Hepatocyte (in vitro differentiated cells): ENCODE measurements at regions not wholly inside any gene's neighbourhood (a gene's known extent, or its start where the extent isn't known, plus 50 kb on each side); places are given as distances from the start of the nearest gene placed in this dataset. TPM values are rescaled to one million over a fixed set of nuclear protein-coding genes. Genes with fewer than 3 reads are reported as not detected.

Source experiments
- DNase-seq: peaks from one replicate; pipeline ENCODE4 v3.0.0-alpha.2; 2016; ENCODE audit warnings: low spot score
- H2AFZ ChIP-seq: fragments of 200-600 bp; sonication (generic); 2 replicates; pipeline ENCODE4 v1.6.0; 2016; ENCODE audit warnings: antibody characterized with exemption, mild to moderate bottlenecking
- H3K27ac ChIP-seq: fragments of 200-600 bp; sonication (generic); 2 replicates; pipeline ENCODE4 v1.5.1; 2016; ENCODE audit warnings: mild to moderate bottlenecking
- H3K27me3 ChIP-seq: fragments of 200-600 bp; sonication (generic); 2 replicates; pipeline ENCODE4 v1.6.1; 2016
- H3K36me3 ChIP-seq: fragments of 200-600 bp; sonication (generic); replicated peaks from 2 replicates; pipeline ENCODE4 v1.5.1; 2016; ENCODE audit warnings: low read depth; ENCODE audit not compliant: insufficient read depth
- H3K4me1 ChIP-seq: fragments of 200-600 bp; sonication (generic); 2 replicates; pipeline ENCODE4 v1.5.1; 2016; ENCODE audit warnings: mild to moderate bottlenecking, moderate library complexity; ENCODE audit not compliant: insufficient read depth
- H3K4me2 ChIP-seq: fragments of 200-600 bp; sonication (generic); 2 replicates; pipeline ENCODE4 v1.6.0; 2016
- H3K4me3 ChIP-seq: fragments of 200-600 bp; sonication (generic); 2 replicates; pipeline ENCODE4 v1.5.1; 2016; ENCODE audit warnings: mild to moderate bottlenecking
- H3K79me2 ChIP-seq: fragments of 200-600 bp; sonication (generic); 2 replicates; pipeline ENCODE4 v1.6.0; 2017; ENCODE audit warnings: mild to moderate bottlenecking
- H3K9me2 ChIP-seq: fragments of 200-600 bp; sonication (generic); replicated peaks from 2 replicates; pipeline ENCODE4 v1.6.0; 2017; ENCODE audit warnings: mild to moderate bottlenecking; ENCODE audit not compliant: insufficient read depth
- H3K9me3 ChIP-seq: fragments of 200-600 bp; sonication (generic); 2 replicates; pipeline ENCODE4 v1.5.1; 2016; ENCODE audit warnings: low read depth, mild to moderate bottlenecking
- H4K20me1 ChIP-seq: fragments of 200-600 bp; sonication (generic); 2 replicates; pipeline ENCODE4 v1.6.0; 2016; ENCODE audit warnings: mild to moderate bottlenecking; ENCODE audit not compliant: insufficient read depth, poor library complexity, severe bottlenecking
- CTCF ChIP-seq: fragments of 200-600 bp; sonication (generic); IDR thresholded peaks from 2 replicates; pipeline ENCODE4 v1.5.1; 2016; ENCODE audit warnings: antibody characterized with exemption, mild to moderate bottlenecking; ENCODE audit not compliant: poor library complexity
- EZH2 ChIP-seq: fragments of 200-600 bp; sonication (generic); IDR thresholded peaks from 2 replicates; pipeline ENCODE4 v1.6.1; 2016; ENCODE audit warnings: antibody characterized with exemption, mild to moderate bottlenecking, borderline replicate concordance
- EZH2phosphoT487 ChIP-seq: fragments of 200-600 bp; sonication (generic); IDR thresholded peaks from one replicate; pipeline ENCODE4 v1.6.1; 2018; ENCODE audit warnings: antibody characterized with exemption, mild to moderate bottlenecking, low read depth, moderate library complexity; ENCODE audit not compliant: unreplicated experiment, severe bottlenecking
- WGBS: methylation state at CpG from one replicate; pipeline ENCODE4 v1.1.6; 2016; ENCODE audit warnings: low lambda C conversion rate; ENCODE audit errors: missing lambda C conversion rate; 5-methylcytosine and 5-hydroxymethylcytosine counted together
- small RNA-seq: library from RNA; depleted of rRNA; stranded (forward); fragments of <200 nt; gene quantifications from one replicate; pipeline ENCODE3, GENCODE V24; 2014

GRCh38 chr4:22019676-22020075 is 71.1 kb upstream of the KCNIP4 start:
- 86% methylated on average over 4 of the region's 4 CpGs for WGBS
- Histone ChIP-seq H3K4me2 (no peak overlapping the region), H3K36me3 (no peaks in the 10 kb centered on the region), H3K4me1 (no peaks in the 10 kb centered on the region), H3K27ac (no peak overlapping the region), H3K9me3 (no peaks in the 10 kb centered on the region), H3K4me3 (no peak overlapping the region), H3K9me2 (no peaks in the 10 kb centered on the region), H4K20me1 (no peaks in the 10 kb centered on the region), H3K79me2 (no peaks in the 10 kb centered on the region), H2AFZ (no peak overlapping the region), H3K27me3 (no peaks in the 10 kb centered on the region)
- no peak for TF ChIP-seq EZH2
- no peak for TF ChIP-seq EZH2phosphoT487
- TF ChIP-seq CTCF, result no peak
- DNase-seq, result no peak

GRCh38 chr4:22014222-22014741 is 65.7 kb upstream of the KCNIP4 start:
- TF ChIP-seq EZH2phosphoT487, result no peak
- no peak for TF ChIP-seq CTCF
- TF ChIP-seq EZH2, result no peak
- no peak for DNase-seq
- Histone ChIP-seq H2AFZ (no peak overlapping the region), H3K4me3 (no peak overlapping the region), H3K4me1 (no peaks in the 10 kb centered on the region), H3K36me3 (no peaks in the 10 kb centered on the region), H3K27ac (no peak overlapping the region), H3K27me3 (no peaks in the 10 kb centered on the region), H3K79me2 (no peaks in the 10 kb centered on the region), H3K4me2 (no peak overlapping the region), H4K20me1 (no peaks in the 10 kb centered on the region), H3K9me3 (no peaks in the 10 kb centered on the region), H3K9me2 (no peaks in the 10 kb centered on the region)
- WGBS, result 56% methylated on average over 3 of the region's 3 CpGs

- Histone ChIP-seq H4K20me1 (no peaks in the 10 kb centered on the region), H3K79me2 (no peaks in the 10 kb centered on the region), H2AFZ (no peak overlapping the region), H3K4me3 (no peak overlapping the region), H3K9me3 (no peaks in the 10 kb centered on the region), H3K27ac (no peak overlapping the region), H3K9me2 (no peaks in the 10 kb centered on the region), H3K4me1 (no peaks in the 10 kb centered on the region), H3K36me3 (no peaks in the 10 kb centered on the region), H3K4me2 (no peak overlapping the region), H3K27me3 (no peaks in the 10 kb centered on the region)
- DNase-seq, result no peak
- whole genome bisulfite sequencing, result 87% methylated on average over 1 of the region's 1 CpG
- no peak for TF ChIP-seq EZH2phosphoT487
- no peak for TF ChIP-seq CTCF
- no peak for TF ChIP-seq EZH2
Observed at GRCh38 chr4:22003878-22004277, 55.3 kb upstream of the KCNIP4 start.

Small RNA genes in the stretch of these regions (small RNA-seq; reads per million reads assigned to genes)
- not detected for gene RNU6-420P
